Endothelial cell of umbilical vein (primary cell): ENCODE measurements at regions not wholly inside any gene's neighbourhood (a gene's known extent, or its start where the extent isn't known, plus 50 kb on each side); places are given as distances from the start of the nearest gene placed in this dataset.

Experiments used
- BruUV-seq: library from RNA; stranded (reverse); fragments of 400-500 nt; replicated peaks from 2 replicates; lab custom pipeline; 2021; lab: Mats Ljungman, UMichigan
- CTCF ChIA-PET: fragments of 300-600, 350-600 bp; sonication (Branson Sonifier 250); formaldehyde crosslinking; loops from one replicate; lab custom pipeline; 2021; ENCODE audit warnings: antibody characterized with exemption, inconsistent platforms; lab: Charles Lee
- POLR2A ChIA-PET: fragments of 300-600, 350-600 bp; sonication (Branson Sonifier 250); formaldehyde crosslinking; loops from one replicate; lab custom pipeline; 2021; ENCODE audit warnings: antibody characterized with exemption, inconsistent platforms; lab: Charles Lee
- DNase-seq: peaks from one replicate; pipeline ENCODE4 v3.0.0-alpha.2; 2011; ENCODE audit warnings: low read depth, low spot score
- FAIRE-seq: peaks from 2 replicates; lab custom pipeline; 2011; peaks lifted over from hg19 to GRCh38; lab: Jason Lieb, UNC
- H2AFZ ChIP-seq: 2 replicates; pipeline ENCODE4 v1.6.0; 2012; ENCODE audit warnings: low read depth, low read length, control low read depth, inconsistent platforms
- H3K27ac ChIP-seq: 2 replicates; pipeline ENCODE4 v1.5.1; 2011; ENCODE audit warnings: low read depth, mild to moderate bottlenecking, control low read depth, low read length, moderate library complexity; ENCODE audit not compliant: insufficient read depth
- H3K27me3 ChIP-seq, 2 experiments: 2 replicates each; pipeline versions ENCODE4 v1.6.0 to v1.6.1; 2011; ENCODE audit warnings: low read length in 2 of 2, mixed read lengths in 1 of 2; ENCODE audit not compliant: control insufficient read depth in 2 of 2, insufficient read depth in 2 of 2
- H3K36me3 ChIP-seq, 2 experiments: 2 replicates in 1 of 2; 3 replicates in 1 of 2; pipeline ENCODE4 v1.5.1; 2011; ENCODE audit warnings: low read length in 2 of 2, mild to moderate bottlenecking in 1 of 2, moderate library complexity in 1 of 2; ENCODE audit not compliant: control insufficient read depth in 2 of 2, insufficient read depth in 2 of 2; ENCODE audit errors: extremely low read depth in 1 of 2
- H3K4me1 ChIP-seq: 3 replicates; pipeline ENCODE4 v1.5.1; 2011; ENCODE audit warnings: mild to moderate bottlenecking, low read length; ENCODE audit not compliant: control insufficient read depth, insufficient read depth; ENCODE audit errors: extremely low read depth
- H3K4me2 ChIP-seq: 2 replicates; pipeline ENCODE4 v1.6.1; 2011; ENCODE audit warnings: low read length, control low read depth, mixed read lengths; ENCODE audit not compliant: insufficient read depth
- H3K4me3 ChIP-seq, 3 experiments: fragments of 200-600 bp in 1 of 3; sonication (generic), shearing (Covaris generic) in 1 of 3; replicated peaks in 1 of 3; 2 replicates each; pipeline ENCODE4 v1.5.1; 2011 to 2016; ENCODE audit warnings: control low read depth in 3 of 3, low read length in 3 of 3, mild to moderate bottlenecking in 2 of 3, inconsistent platforms in 1 of 3, low read depth in 1 of 3, moderate library complexity in 1 of 3; ENCODE audit not compliant: insufficient read depth in 1 of 3
- H3K79me2 ChIP-seq: 2 replicates; pipeline ENCODE4 v1.6.0; 2012; ENCODE audit warnings: low read length, inconsistent platforms; ENCODE audit not compliant: control insufficient read depth, insufficient read depth
- H3K9ac ChIP-seq: replicated peaks from 2 replicates; pipeline ENCODE3; 2011; ENCODE audit warnings: low read length, control low read depth; ENCODE audit not compliant: insufficient read depth; ENCODE audit errors: extremely low read depth
- H3K9me1 ChIP-seq: replicated peaks from 3 replicates; pipeline ENCODE4 v1.6.0; 2011; ENCODE audit warnings: mild to moderate bottlenecking, low read length; ENCODE audit not compliant: control insufficient read depth, insufficient read depth; ENCODE audit errors: extremely low read depth
- H3K9me3 ChIP-seq: replicated peaks from 2 replicates; pipeline ENCODE4 v1.5.1; 2012; ENCODE audit warnings: low read length, inconsistent platforms; ENCODE audit not compliant: control insufficient read depth, insufficient read depth
- H4K20me1 ChIP-seq: replicated peaks from 2 replicates; pipeline ENCODE3; 2011; ENCODE audit warnings: mild to moderate bottlenecking, low read length; ENCODE audit not compliant: control insufficient read depth, insufficient read depth; ENCODE audit errors: extremely low read depth
- CTCF ChIP-seq, 2 donors: IDR thresholded peaks; 1 replicate in 1 of 2; 2 replicates in 1 of 2; pipeline ENCODE4 v1.5.1; 2011; ENCODE audit warnings: low read length in 2 of 2, mild to moderate bottlenecking in 2 of 2, moderate library complexity in 2 of 2, control low read depth in 1 of 2, inconsistent platforms in 1 of 2, low read depth in 1 of 2; ENCODE audit not compliant: insufficient read depth in 1 of 2; ENCODE audit errors: extremely low read depth in 1 of 2
- EZH2 ChIP-seq: IDR thresholded peaks from 2 replicates; pipeline ENCODE4 v1.6.1; 2012; ENCODE audit warnings: borderline replicate concordance, low read depth, mild to moderate bottlenecking, moderate library complexity, low read length, inconsistent platforms; ENCODE audit not compliant: severe bottlenecking
- FOS ChIP-seq: IDR thresholded peaks from 2 replicates; pipeline ENCODE4 v1.6.1; 2011; ENCODE audit warnings: mild to moderate bottlenecking, low read length, moderate library complexity, borderline replicate concordance; ENCODE audit not compliant: insufficient read depth
- GATA2 ChIP-seq: IDR thresholded peaks from 2 replicates; pipeline ENCODE4 v1.7.0; 2011; ENCODE audit warnings: low read depth, mild to moderate bottlenecking, moderate library complexity, mixed read lengths, low read length; ENCODE audit not compliant: insufficient read length, insufficient read depth
- JUN ChIP-seq: IDR thresholded peaks from 2 replicates; pipeline ENCODE4 v1.6.1; 2011; ENCODE audit warnings: borderline replicate concordance, low read depth; ENCODE audit not compliant: insufficient read length, insufficient read depth
- MAX ChIP-seq: IDR thresholded peaks from 2 replicates; pipeline ENCODE4 v1.6.1; 2011; ENCODE audit not compliant: insufficient read depth, insufficient read length
- MYC ChIP-seq: IDR thresholded peaks from one replicate; pipeline ENCODE4 v1.6.1; 2011; ENCODE audit warnings: mild to moderate bottlenecking, low read depth, low read length
- POLR2A ChIP-seq: IDR thresholded peaks from 2 replicates; pipeline ENCODE4 v1.6.1; 2012; ENCODE audit warnings: low read depth, mild to moderate bottlenecking, control low read depth, low read length
- POLR2AphosphoS5 ChIP-seq: IDR thresholded peaks from 2 replicates; pipeline ENCODE4 v1.6.1; 2012; ENCODE audit warnings: low read depth, mild to moderate bottlenecking, control low read depth, low read length, moderate library complexity; ENCODE audit not compliant: insufficient read depth
- dilution Hi-C: fragments of 300-500 bp; cut with MboI; formaldehyde crosslinking; loops from one replicate; pipeline ENCODE4 v1.15.0; 2019; ENCODE audit warnings: low sequenced_read_pairs; ENCODE audit not compliant: extremely low pct_ligation_motif_present
- intact Hi-C: fragments of 100-400 bp; cut with micrococcal nuclease; formaldehyde crosslinking; loops from one replicate; pipeline ENCODE4 v1.10.0; 2022

- intact Hi-C loops (no loop called here), dilution Hi-C loops (no loop called here)
- Histone ChIP-seq H4K20me1 (no peaks in the 10 kb centered on the region), H3K27me3 (no peaks in the 10 kb centered on the region), H3K4me3 (no peak overlapping the region), H3K4me2 (no peak overlapping the region), H3K27ac (no peak overlapping the region), H2AFZ (no peak overlapping the region), H3K9me3 (no peaks in the 10 kb centered on the region), H3K79me2 (no peaks in the 10 kb centered on the region), H3K9me1 (no peaks in the 10 kb centered on the region), H3K4me1 (peaks cover 2% of the 10 kb centered on the region), H3K36me3 (no peaks in the 10 kb centered on the region), H3K9ac (no peak overlapping the region)
- BruUV-seq: no TSS peak
- CTCF ChIA-PET: no interaction called here
- POLR2A ChIA-PET: no interaction called here
- DNase-seq (no peak), FAIRE-seq (no peak)
- no peak for TF ChIP-seq POLR2AphosphoS5
- no peak for TF ChIP-seq EZH2
- TF ChIP-seq GATA2: no peak
- no peak for TF ChIP-seq CTCF (IDR thresholded peaks at IDR 0.05; ENCODE audit: extremely low read depth in 1 of 2, insufficient read depth in 1 of 2, low read depth in 1 of 2, low read length in 2 of 2)
- no peak for TF ChIP-seq MAX
- TF ChIP-seq MYC: no peak
- TF ChIP-seq POLR2A: no peak
- TF ChIP-seq FOS: no peak
- TF ChIP-seq JUN: no peak
Observed at GRCh38 chr9:16320338-16320902, 550.0 kb downstream of the BNC2 start.
